Memory B cell (primary cell): ENCODE measurements at regions not wholly inside any gene's neighbourhood (a gene's known extent, or its start where the extent isn't known, plus 50 kb on each side); places are given as distances from the start of the nearest gene placed in this dataset.
"Not testable (repeated sequence)": the region's sequence is repeated elsewhere in the genome, so short reads cannot be mapped to it uniquely, and the experiment has no call there.

Experiments
- ATAC-seq: fragments of 150-1000 bp; cut with Tn5 transposase; 2 replicates; pipeline ENCODE4 v1.10.0; 2021; ENCODE audit warnings: low read depth, mild to moderate bottlenecking, moderate library complexity
- DNase-seq, 2 donors: peaks; one replicate each; pipeline ENCODE4 v3.0.0; 2022; ENCODE audit warnings: low spot score in 2 of 2
- H3K27ac Mint-ChIP-seq: one replicate; pipeline ENCODE4 v1.8.0; 2022; ENCODE audit warnings: mild to moderate bottlenecking, moderate library complexity, mixed read lengths
- H3K27me3 Mint-ChIP-seq: one replicate; pipeline ENCODE4 v1.8.0; 2022; ENCODE audit warnings: mixed read lengths
- H3K36me3 Mint-ChIP-seq: one replicate; pipeline ENCODE4 v1.8.0; 2022; ENCODE audit warnings: mild to moderate bottlenecking, mixed read lengths
- H3K4me1 Mint-ChIP-seq: one replicate; pipeline ENCODE4 v1.8.0; 2022; ENCODE audit warnings: mixed read lengths
- H3K4me3 Mint-ChIP-seq: one replicate; pipeline ENCODE4 v1.8.0; 2022; ENCODE audit warnings: mild to moderate bottlenecking, moderate library complexity, mixed read lengths
- H3K9me3 Mint-ChIP-seq: one replicate; pipeline ENCODE4 v1.8.0; 2022; ENCODE audit warnings: mixed read lengths

GRCh38 chr3:197424674-197425484 lies 126.5 kb upstream of the DLG1 start:
- H3K4me1 Mint-ChIP-seq = peaks cover 8% of the 10 kb centered on the region
- no peaks in the 10 kb centered on the region for H3K36me3 Mint-ChIP-seq
- ATAC-seq = no peak

GRCh38 chr3:197424266-197424665 lies 125.9 kb upstream of the DLG1 start:
- peaks cover 8% of the 10 kb centered on the region for H3K4me1 Mint-ChIP-seq
- H3K9me3 Mint-ChIP-seq = no peaks in the 10 kb centered on the region
- DNase-seq (no peak), ATAC-seq (no peak)
- H3K36me3 Mint-ChIP-seq = no peaks in the 10 kb centered on the region
- H3K27me3 Mint-ChIP-seq = peaks cover 12% of the 10 kb centered on the region
- no peak overlapping the region for H3K4me3 Mint-ChIP-seq
- no peak overlapping the region for H3K27ac Mint-ChIP-seq

More at GRCh38 chr3:197424674-197425484, 126.5 kb upstream of the DLG1 start:
- H3K27ac Mint-ChIP-seq = no peak overlapping the region
- H3K27me3 Mint-ChIP-seq = peaks cover 14% of the 10 kb centered on the region
- no peak for DNase-seq
- H3K4me3 Mint-ChIP-seq = no peak overlapping the region
- no peaks in the 10 kb centered on the region for H3K9me3 Mint-ChIP-seq

GRCh38 chr3:197423376-197423775 lies 125.0 kb upstream of the DLG1 start:
- ATAC-seq (no peak), DNase-seq (no peak)
- H3K4me1 Mint-ChIP-seq = peaks cover 6% of the 10 kb centered on the region
- H3K9me3 Mint-ChIP-seq = no peaks in the 10 kb centered on the region
- no peaks in the 10 kb centered on the region for H3K36me3 Mint-ChIP-seq
- H3K27me3 Mint-ChIP-seq = peaks cover 10% of the 10 kb centered on the region
- no peak overlapping the region for H3K4me3 Mint-ChIP-seq
- H3K27ac Mint-ChIP-seq = no peak overlapping the region

- Mint-ChIP-seq H3K4me3 (no peak overlapping the region), H3K4me1 (no peaks in the 10 kb centered on the region)
These were observed 124.1 kb upstream of the DLG1 start for GRCh38 chr3:197422506-197422905.

GRCh38 chr3:197421021-197421420 lies 122.6 kb upstream of the DLG1 start:
- Mint-ChIP-seq H3K4me1 (no peaks in the 10 kb centered on the region), H3K36me3 (no peaks in the 10 kb centered on the region), H3K9me3 (no peaks in the 10 kb centered on the region), H3K27ac (no peak overlapping the region), H3K4me3 (no peak overlapping the region), H3K27me3 (peaks cover 8% of the 10 kb centered on the region)
- no peak for DNase-seq
- no peak for ATAC-seq

More at GRCh38 chr3:197422506-197422905, 124.1 kb upstream of the DLG1 start:
- ATAC-seq (no peak), DNase-seq (no peak)
- Mint-ChIP-seq H3K27me3 (peaks cover 8% of the 10 kb centered on the region), H3K27ac (no peak overlapping the region), H3K36me3 (no peaks in the 10 kb centered on the region), H3K9me3 (no peaks in the 10 kb centered on the region)

- Mint-ChIP-seq H3K4me1 (no peaks in the 10 kb centered on the region), H3K4me3 (no peak overlapping the region), H3K27me3 (peaks cover 8% of the 10 kb centered on the region), H3K9me3 (no peaks in the 10 kb centered on the region), H3K27ac (no peak overlapping the region), H3K36me3 (no peaks in the 10 kb centered on the region)
- DNase-seq (no peak), ATAC-seq (no peak)
These were observed 122.2 kb upstream of the DLG1 start for GRCh38 chr3:197420566-197420965.

GRCh38 chr3:197420115-197420514 lies 121.7 kb upstream of the DLG1 start:
- H3K27ac Mint-ChIP-seq = no peak overlapping the region
- no peak for DNase-seq
- no peak overlapping the region for H3K4me3 Mint-ChIP-seq
- no peak for ATAC-seq
- no peaks in the 10 kb centered on the region for H3K9me3 Mint-ChIP-seq
- no peaks in the 10 kb centered on the region for H3K4me1 Mint-ChIP-seq
- no peaks in the 10 kb centered on the region for H3K36me3 Mint-ChIP-seq
- H3K27me3 Mint-ChIP-seq = peaks cover 6% of the 10 kb centered on the region

- no peaks in the 10 kb centered on the region for H3K4me1 Mint-ChIP-seq
- H3K4me3 Mint-ChIP-seq = no peak overlapping the region
- H3K27me3 Mint-ChIP-seq = peaks cover 4% of the 10 kb centered on the region
- DNase-seq = no peak
- no peak overlapping the region for H3K27ac Mint-ChIP-seq
- no peak for ATAC-seq
- H3K36me3 Mint-ChIP-seq = no peaks in the 10 kb centered on the region
- no peaks in the 10 kb centered on the region for H3K9me3 Mint-ChIP-seq
These were observed 121.3 kb upstream of the DLG1 start for GRCh38 chr3:197419696-197420095.

- Mint-ChIP-seq H3K9me3 (peaks cover 2% of the 10 kb centered on the region), H3K36me3 (no peaks in the 10 kb centered on the region), H3K27me3 (peaks cover 2% of the 10 kb centered on the region), H3K4me1 (no peaks in the 10 kb centered on the region), H3K27ac (no peak overlapping the region), H3K4me3 (no peak overlapping the region)
- ATAC-seq (no peak), DNase-seq (no peak)
These were observed 119.7 kb upstream of the DLG1 start for GRCh38 chr3:197417911-197418618.

GRCh38 chr3:197417441-197417840 lies 119.0 kb upstream of the DLG1 start:
- DNase-seq (no peak), ATAC-seq (no peak)
- Mint-ChIP-seq H3K36me3 (no peaks in the 10 kb centered on the region), H3K9me3 (peaks cover 2% of the 10 kb centered on the region), H3K27me3 (peaks cover 2% of the 10 kb centered on the region), H3K4me1 (no peaks in the 10 kb centered on the region), H3K4me3 (no peak overlapping the region), H3K27ac (no peak overlapping the region)

GRCh38 chr3:197411899-197412298 lies 113.5 kb upstream of the DLG1 start:
- DNase-seq, H3K36me3 Mint-ChIP-seq, ATAC-seq, H3K4me1 Mint-ChIP-seq, H3K4me3 Mint-ChIP-seq, H3K27me3 Mint-ChIP-seq, H3K27ac Mint-ChIP-seq, H3K9me3 Mint-ChIP-seq: not testable (repeated sequence)

- not testable (repeated sequence) for H3K4me1 Mint-ChIP-seq, H3K4me3 Mint-ChIP-seq, H3K36me3 Mint-ChIP-seq, DNase-seq, H3K27ac Mint-ChIP-seq, ATAC-seq, H3K9me3 Mint-ChIP-seq, H3K27me3 Mint-ChIP-seq
These were observed 111.8 kb upstream of the DLG1 start for GRCh38 chr3:197410170-197410569.

- H3K27ac Mint-ChIP-seq = no peak overlapping the region
- no peaks in the 10 kb centered on the region for H3K4me1 Mint-ChIP-seq
- ATAC-seq (no peak), DNase-seq (no peak)
- H3K4me3 Mint-ChIP-seq = no peak overlapping the region
- no peaks in the 10 kb centered on the region for H3K36me3 Mint-ChIP-seq
- peaks cover 2% of the 10 kb centered on the region for H3K9me3 Mint-ChIP-seq
- H3K27me3 Mint-ChIP-seq = peaks cover 10% of the 10 kb centered on the region
These were observed 110.0 kb upstream of the DLG1 start for GRCh38 chr3:197408177-197408957.

- Mint-ChIP-seq H3K27ac (no peak overlapping the region), H3K4me1 (no peaks in the 10 kb centered on the region), H3K4me3 (no peak overlapping the region), H3K36me3 (no peaks in the 10 kb centered on the region), H3K9me3 (peaks cover 2% of the 10 kb centered on the region), H3K27me3 (peaks cover 12% of the 10 kb centered on the region)
- ATAC-seq = no peak
- DNase-seq = no peak
These were observed 109.1 kb upstream of the DLG1 start for GRCh38 chr3:197407526-197407925.
